CD14-positive monocyte (primary cell): ENCODE measurements at regions not wholly inside any gene's neighbourhood (a gene's known extent, or its start where the extent isn't known, plus 50 kb on each side); places are given as distances from the start of the nearest gene placed in this dataset.

ENCODE experiments used
- DNase-seq, 3 donors: peaks; one replicate each; pipeline ENCODE4 v3.0.0-alpha.2; 2011 to 2022
- H2AFZ ChIP-seq: 2 replicates; pipeline ENCODE4 v1.6.0; 2012; ENCODE audit warnings: mild to moderate bottlenecking, low read depth, low read length, inconsistent platforms; ENCODE audit not compliant: insufficient read depth, poor library complexity, severe bottlenecking
- H3K27ac ChIP-seq, 2 donors: 1 replicate in 1 of 2; 2 replicates in 1 of 2; pipeline ENCODE4 v1.5.1; 2012 to 2013; ENCODE audit warnings: low read length in 2 of 2, control low read depth in 1 of 2, inconsistent platforms in 1 of 2, low read depth in 1 of 2, mild to moderate bottlenecking in 1 of 2
- H3K27me3 ChIP-seq, 2 donors: one replicate each; pipeline versions ENCODE4 v1.6.0 to v1.6.1; 2011 to 2013; ENCODE audit warnings: low read length in 2 of 2; ENCODE audit not compliant: control insufficient read depth in 2 of 2, insufficient read depth in 2 of 2
- H3K36me3 ChIP-seq, 2 donors: replicated peaks in 1 of 2; 1 replicate in 1 of 2; 2 replicates in 1 of 2; pipeline versions ENCODE4 v1.5.1 to v1.6.1; 2012 to 2013; ENCODE audit warnings: low read length in 2 of 2, control low read depth in 1 of 2, inconsistent platforms in 1 of 2, mild to moderate bottlenecking in 1 of 2; ENCODE audit not compliant: insufficient read depth in 2 of 2, control insufficient read depth in 1 of 2
- H3K4me1 ChIP-seq, 2 donors: 1 replicate in 1 of 2; 2 replicates in 1 of 2; pipeline versions ENCODE4 v1.5.1 to v1.6.1; 2012 to 2013; ENCODE audit warnings: low read length in 2 of 2, control low read depth in 1 of 2, inconsistent platforms in 1 of 2, mild to moderate bottlenecking in 1 of 2, moderate library complexity in 1 of 2; ENCODE audit not compliant: insufficient read depth in 2 of 2, control insufficient read depth in 1 of 2
- H3K4me2 ChIP-seq: replicated peaks from 2 replicates; pipeline ENCODE3; 2012; ENCODE audit warnings: low read length, moderate library complexity, mild to moderate bottlenecking; ENCODE audit not compliant: poor library complexity, severe bottlenecking; ENCODE audit errors: extremely low read depth
- H3K4me3 ChIP-seq, 3 experiments: fragments of 200-600 bp in 1 of 3; sonication (generic) in 1 of 3; replicated peaks in 1 of 3; 1 replicate in 2 of 3; 2 replicates in 1 of 3; pipeline ENCODE4 v1.5.1; 2011 to 2013; ENCODE audit warnings: low read length in 3 of 3, mild to moderate bottlenecking in 3 of 3, control low read depth in 2 of 3, low read depth in 2 of 3, inconsistent platforms in 1 of 3, moderate library complexity in 1 of 3
- H3K79me2 ChIP-seq: 2 replicates; pipeline ENCODE4 v1.6.0; 2012; ENCODE audit warnings: mild to moderate bottlenecking, control low read depth, inconsistent platforms, low read length, moderate library complexity; ENCODE audit not compliant: insufficient read depth
- H3K9ac ChIP-seq: 2 replicates; pipeline ENCODE4 v1.6.0; 2017; ENCODE audit warnings: low read length, mild to moderate bottlenecking; ENCODE audit not compliant: insufficient read depth, poor library complexity, severe bottlenecking
- H3K9me3 ChIP-seq, 2 donors: replicated peaks in 1 of 2; 1 replicate in 1 of 2; 2 replicates in 1 of 2; pipeline versions ENCODE4 v1.5.1 to v1.6.1; 2012 to 2013; ENCODE audit warnings: low read length in 2 of 2, control low read depth in 1 of 2; ENCODE audit not compliant: control insufficient read depth in 1 of 2, insufficient read depth in 1 of 2
- H4K20me1 ChIP-seq: 2 replicates; pipeline ENCODE4 v1.6.0; 2012; ENCODE audit warnings: mild to moderate bottlenecking, low read length, control low read depth, moderate library complexity; ENCODE audit not compliant: insufficient read depth
- H3K27ac Mint-ChIP-seq, 7 donors: one replicate each; pipeline ENCODE4 v1.8.0; 2020; ENCODE audit warnings: mild to moderate bottlenecking in 7 of 7, mixed read lengths in 7 of 7, moderate library complexity in 6 of 7, inconsistent platforms in 2 of 7
- H3K27me3 Mint-ChIP-seq, 3 donors: one replicate each; pipeline ENCODE4 v1.8.0; 2021 to 2022; ENCODE audit warnings: low read depth in 3 of 3, mild to moderate bottlenecking in 3 of 3, mixed read lengths in 3 of 3, moderate library complexity in 3 of 3, inconsistent platforms in 1 of 3
- H3K36me3 Mint-ChIP-seq, 2 donors: one replicate each; pipeline ENCODE4 v1.8.0; 2020; ENCODE audit warnings: mixed read lengths in 2 of 2, inconsistent platforms in 1 of 2, mild to moderate bottlenecking in 1 of 2
- H3K4me1 Mint-ChIP-seq: one replicate; pipeline ENCODE4 v1.8.0; 2020; ENCODE audit warnings: mild to moderate bottlenecking, mixed read lengths
- H3K4me3 Mint-ChIP-seq, 2 donors: one replicate each; pipeline ENCODE4 v1.8.0; 2020; ENCODE audit warnings: mild to moderate bottlenecking in 2 of 2, mixed read lengths in 2 of 2, moderate library complexity in 1 of 2
- H3K9me3 Mint-ChIP-seq, 7 donors: one replicate each; pipeline ENCODE4 v1.8.0; 2020 to 2022; ENCODE audit warnings: mixed read lengths in 7 of 7, mild to moderate bottlenecking in 6 of 7, moderate library complexity in 6 of 7, inconsistent platforms in 2 of 7
- WGBS: methylation state at CpG from one replicate; pipeline ENCODE4 v1.1.5; 2013; ENCODE audit warnings: missing lambda C conversion rate; ENCODE audit not compliant: insufficient coverage; 5-methylcytosine and 5-hydroxymethylcytosine counted together
- intact Hi-C, 2 donors: fragments of 100-400 bp; cut with micrococcal nuclease; formaldehyde crosslinking; loops; one replicate each; pipeline versions ENCODE4 v1.15.0 to v1.15.1; 2023
- TF ChIP-seq, protein P1 (sequence below): fragments of 200-600 bp; IDR thresholded peaks from one replicate; pipeline ENCODE4 v1.8.0; 2022; ENCODE audit warnings: antibody characterized with exemption, mild to moderate bottlenecking

DNA sequence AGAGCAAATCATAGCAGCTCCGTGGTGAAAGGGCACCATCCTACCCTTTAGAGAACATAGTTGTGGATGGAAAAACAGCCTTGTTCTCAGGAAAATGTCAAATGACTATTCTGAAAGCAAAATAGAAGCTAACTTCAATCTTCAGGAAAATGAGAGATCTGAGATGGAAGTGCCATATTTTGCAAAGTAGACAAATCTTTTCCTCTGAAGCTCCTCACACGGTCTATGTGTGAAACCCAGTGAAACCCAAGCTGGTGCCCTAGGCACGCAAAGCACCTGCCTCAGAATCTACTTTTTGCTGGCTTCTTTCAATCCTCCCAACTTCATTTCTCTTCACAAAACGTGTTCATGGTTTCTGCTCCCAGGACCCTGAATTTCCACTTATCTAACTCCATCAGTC is 325.2 kb upstream of the CDH4 start:
- no peaks in the 10 kb centered on the region for H3K27me3 Mint-ChIP-seq
- intact Hi-C loops = no loop called here

DNA sequence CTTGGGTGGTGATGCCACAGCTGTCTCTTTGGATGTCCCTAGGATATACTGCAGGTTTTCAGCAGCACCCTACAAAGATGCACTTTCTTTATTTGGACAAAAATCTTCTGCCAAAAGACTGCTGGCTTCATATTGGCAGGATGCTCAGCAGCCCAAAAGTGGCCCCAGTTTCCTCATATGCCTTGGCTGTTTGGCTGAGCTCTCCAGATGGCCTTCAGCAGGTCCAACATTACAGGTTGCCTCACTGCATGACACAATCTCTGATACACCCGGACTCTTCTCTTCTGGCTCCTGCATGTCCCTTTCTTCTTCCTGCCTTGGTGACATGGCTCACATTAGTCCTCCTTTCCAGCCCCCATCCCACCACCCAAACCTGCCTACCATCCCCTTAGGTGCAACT is 323.7 kb upstream of the CDH4 start:
- WGBS = 78% methylated on average over 1 of the region's 1 CpG
- Mint-ChIP-seq H3K27ac (no peak overlapping the region), H3K9me3 (peaks cover 0 to 2% (median 1%) of the 10 kb centered on the region in 7 donors), H3K27me3 (no peaks in the 10 kb centered on the region), H3K4me1 (no peaks in the 10 kb centered on the region), H3K4me3 (no peak overlapping the region), H3K36me3 (no peaks in the 10 kb centered on the region)
- Histone ChIP-seq H3K27ac (no peak overlapping the region), H3K79me2 (no peaks in the 10 kb centered on the region), H3K9ac (no peak overlapping the region), H3K4me3 (no peak overlapping the region), H4K20me1 (no peaks in the 10 kb centered on the region), H2AFZ (no peak overlapping the region), H3K4me2 (no peak overlapping the region), H3K36me3 (no peaks in the 10 kb centered on the region), H3K9me3 (no peaks in the 10 kb centered on the region), H3K27me3 (no peaks in the 10 kb centered on the region), H3K4me1 (no peaks in the 10 kb centered on the region)
- intact Hi-C loops = no loop called here
- TF ChIP-seq, protein P1, sequence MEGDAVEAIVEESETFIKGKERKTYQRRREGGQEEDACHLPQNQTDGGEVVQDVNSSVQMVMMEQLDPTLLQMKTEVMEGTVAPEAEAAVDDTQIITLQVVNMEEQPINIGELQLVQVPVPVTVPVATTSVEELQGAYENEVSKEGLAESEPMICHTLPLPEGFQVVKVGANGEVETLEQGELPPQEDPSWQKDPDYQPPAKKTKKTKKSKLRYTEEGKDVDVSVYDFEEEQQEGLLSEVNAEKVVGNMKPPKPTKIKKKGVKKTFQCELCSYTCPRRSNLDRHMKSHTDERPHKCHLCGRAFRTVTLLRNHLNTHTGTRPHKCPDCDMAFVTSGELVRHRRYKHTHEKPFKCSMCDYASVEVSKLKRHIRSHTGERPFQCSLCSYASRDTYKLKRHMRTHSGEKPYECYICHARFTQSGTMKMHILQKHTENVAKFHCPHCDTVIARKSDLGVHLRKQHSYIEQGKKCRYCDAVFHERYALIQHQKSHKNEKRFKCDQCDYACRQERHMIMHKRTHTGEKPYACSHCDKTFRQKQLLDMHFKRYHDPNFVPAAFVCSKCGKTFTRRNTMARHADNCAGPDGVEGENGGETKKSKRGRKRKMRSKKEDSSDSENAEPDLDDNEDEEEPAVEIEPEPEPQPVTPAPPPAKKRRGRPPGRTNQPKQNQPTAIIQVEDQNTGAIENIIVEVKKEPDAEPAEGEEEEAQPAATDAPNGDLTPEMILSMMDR = no peak
- no peak for DNase-seq

More for the DNA sequence above, 325.2 kb upstream of the CDH4 start:
- H3K27ac ChIP-seq = no peak overlapping the region
- H3K36me3 ChIP-seq = no peaks in the 10 kb centered on the region
- H3K27me3 ChIP-seq = no peaks in the 10 kb centered on the region
- no peaks in the 10 kb centered on the region for H3K36me3 Mint-ChIP-seq
- no peak overlapping the region for H3K4me3 Mint-ChIP-seq
- no peaks in the 10 kb centered on the region for H3K9me3 ChIP-seq
- H3K4me1 ChIP-seq = no peaks in the 10 kb centered on the region
- H3K4me3 ChIP-seq = no peak overlapping the region
- no peak overlapping the region for H3K9ac ChIP-seq
- no peak overlapping the region for H3K4me2 ChIP-seq
- no peak for DNase-seq
- no peak overlapping the region for H3K27ac Mint-ChIP-seq
- no peak overlapping the region for H2AFZ ChIP-seq
- 75% methylated on average over 2 of the region's 4 CpGs for WGBS
- no peaks in the 10 kb centered on the region for H4K20me1 ChIP-seq
- no peaks in the 10 kb centered on the region for H3K4me1 Mint-ChIP-seq
- TF ChIP-seq, protein P1 = no peak
- H3K9me3 Mint-ChIP-seq = peaks cover 0 to 2% (median 0%) of the 10 kb centered on the region in 7 donors
- no peaks in the 10 kb centered on the region for H3K79me2 ChIP-seq
